ENCODE measurements at regions not wholly inside any gene's neighbourhood (a gene's known extent, or its start where the extent isn't known, plus 50 kb on each side); places are given as distances from the start of the nearest gene placed in this dataset.

- no peaks in the 10 kb centered on the region for H3K79me2 ChIP-seq (ENCODE audit: control insufficient read depth, insufficient read depth, low read length)
- in situ Hi-C loops (cut with MboI): no loop called here
- DNase-seq (ENCODE audit: extremely low read depth in 1 of 4, low spot score in 3 of 4) (no peak), ATAC-seq (no peak), FAIRE-seq (no peak)
- peaks cover 0 to 7% of the 10 kb centered on the region in 2 experiments; a peak in 3 of 5 replicates for H3K4me1 ChIP-seq (replicated peaks in 1 of 2; ENCODE audit: control insufficient read depth in 2 of 2, insufficient read depth in 2 of 2, low read length in 2 of 2)
- intact Hi-C loops (cut with micrococcal nuclease): no loop called here
- no peaks in the 10 kb centered on the region for H3K36me3 ChIP-seq (ENCODE audit: control insufficient read depth, insufficient read depth, low read length)
- BruUV-seq (replicated peaks): no TSS peak
- no peaks in the 10 kb centered on the region for H4K20me1 ChIP-seq (replicated peaks; ENCODE audit: control insufficient read depth, insufficient read depth, low read length)
- no peaks in the 10 kb centered on the region for H3K9me3 ChIP-seq (replicated peaks; ENCODE audit: control insufficient read depth, insufficient read depth, low read depth, low read length)
- no peak overlapping the region for H3K9ac ChIP-seq (ENCODE audit: insufficient read depth in 1 of 2, low read depth in 2 of 2, low read length in 2 of 2)
- WGBS (ENCODE audit: insufficient coverage, low coverage, missing lambda C conversion rate): 38% methylated on average over 5 of the region's 5 CpGs
- H3K27ac ChIP-seq (ENCODE audit: extremely low read depth, low read depth, low read length): no peak overlapping the region
- H3K4me3 ChIP-seq: no peak overlapping the region
- TF ChIP-seq PHB (CRISPR knock-in tag; IDR thresholded peaks at IDR 0.05) (no peak), ERF (CRISPR knock-in tag; IDR thresholded peaks at IDR 0.05) (no peak), PTRF (tag; IDR thresholded peaks at IDR 0.05) (no peak), SAP30 (IDR thresholded peaks at IDR 0.05; ENCODE audit: borderline replicate concordance, insufficient read depth, low read depth, low read length, poor library complexity, severe bottlenecking) (no peak), GTF2A2 (tag; IDR thresholded peaks at IDR 0.05) (no peak), UBTF (IDR thresholded peaks at IDR 0.05; ENCODE audit: borderline replicate concordance in 1 of 2, low read depth in 2 of 2, low read length in 2 of 2) (no peak), ZFP30 (CRISPR knock-in tag; IDR thresholded peaks at IDR 0.05; ENCODE audit: borderline replicate concordance) (no peak)
- ChIA-PET POLR2A (no interaction called here), CTCF (ENCODE audit: low intra/inter-chr PET ratio) (interaction anchor here (0.6 kb wide), 1 partner anchor 865 kb away, joined by 3 read pairs; no protein-coding TSS in a partner anchor)
- H3K4me2 ChIP-seq (ENCODE audit: insufficient read depth, low read length): no peak overlapping the region
- H3K9me1 ChIP-seq (ENCODE audit: control insufficient read depth, insufficient read depth, low read length): no peaks in the 10 kb centered on the region
- no peaks in the 10 kb centered on the region for H3K27me3 ChIP-seq (ENCODE audit: control insufficient read depth in 2 of 2, insufficient read depth in 2 of 2, low read length in 2 of 2)
- H2AFZ ChIP-seq (ENCODE audit: low read depth, low read length): peak overlapping the region; percentile 60
Observed at GRCh38 chr4:38268108-38268820, 308.1 kb downstream of the PTTG2 start.

All from K562 (cell line).